ENCODE measurements at regions not wholly inside any gene's neighbourhood (a gene's known extent, or its start where the extent isn't known, plus 50 kb on each side); places are given as distances from the start of the nearest gene placed in this dataset.

DNA sequence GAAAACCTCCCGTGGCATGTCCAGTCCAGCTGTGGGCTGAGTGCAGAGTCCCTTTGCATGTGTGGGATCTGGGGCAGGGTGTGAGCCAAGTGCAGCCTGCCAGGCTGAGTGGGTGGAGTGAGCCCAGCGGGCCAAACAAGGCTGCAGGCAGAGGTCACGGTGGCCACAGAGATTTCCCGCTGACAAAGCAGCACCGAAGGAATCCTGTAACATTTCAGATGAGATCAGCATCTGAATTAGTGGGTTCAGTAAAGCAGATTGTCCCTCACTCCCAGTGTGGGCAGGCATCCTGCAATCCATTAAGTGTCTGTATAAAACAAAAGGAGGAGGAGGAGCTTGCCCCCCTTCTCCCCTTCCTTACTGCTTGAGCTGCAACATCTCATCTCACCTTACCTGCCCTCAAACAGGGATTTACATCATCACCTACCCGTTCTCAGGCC lies 324.4 kb downstream of the FAT4 start:
- no peaks in the 10 kb centered on the region for H3K36me3 ChIP-seq (ENCODE audit: control insufficient read depth in 4 of 4, insufficient read depth in 4 of 4, low read length in 4 of 4)
- H3K27ac ChIP-seq (ENCODE audit: low read depth in 1 of 2, low read length in 1 of 2) = no peak overlapping the region
- no peak for ATAC-seq (ENCODE audit: insufficient read depth, low FRiP score)
- H3K27me3 ChIP-seq (ENCODE audit: control insufficient read depth in 3 of 3, insufficient read depth in 3 of 3, low read length in 2 of 3) = no peaks in the 10 kb centered on the region
- peak in 1 of 3 donors; percentile 29 for DNase-seq
- H3K9ac ChIP-seq (ENCODE audit: insufficient read depth in 1 of 2, low read length in 2 of 2) = no peak overlapping the region
- TF ChIP-seq, protein P1, sequence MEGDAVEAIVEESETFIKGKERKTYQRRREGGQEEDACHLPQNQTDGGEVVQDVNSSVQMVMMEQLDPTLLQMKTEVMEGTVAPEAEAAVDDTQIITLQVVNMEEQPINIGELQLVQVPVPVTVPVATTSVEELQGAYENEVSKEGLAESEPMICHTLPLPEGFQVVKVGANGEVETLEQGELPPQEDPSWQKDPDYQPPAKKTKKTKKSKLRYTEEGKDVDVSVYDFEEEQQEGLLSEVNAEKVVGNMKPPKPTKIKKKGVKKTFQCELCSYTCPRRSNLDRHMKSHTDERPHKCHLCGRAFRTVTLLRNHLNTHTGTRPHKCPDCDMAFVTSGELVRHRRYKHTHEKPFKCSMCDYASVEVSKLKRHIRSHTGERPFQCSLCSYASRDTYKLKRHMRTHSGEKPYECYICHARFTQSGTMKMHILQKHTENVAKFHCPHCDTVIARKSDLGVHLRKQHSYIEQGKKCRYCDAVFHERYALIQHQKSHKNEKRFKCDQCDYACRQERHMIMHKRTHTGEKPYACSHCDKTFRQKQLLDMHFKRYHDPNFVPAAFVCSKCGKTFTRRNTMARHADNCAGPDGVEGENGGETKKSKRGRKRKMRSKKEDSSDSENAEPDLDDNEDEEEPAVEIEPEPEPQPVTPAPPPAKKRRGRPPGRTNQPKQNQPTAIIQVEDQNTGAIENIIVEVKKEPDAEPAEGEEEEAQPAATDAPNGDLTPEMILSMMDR (IDR thresholded peaks at IDR 0.05; ENCODE audit: control extremely low read depth, extremely low read depth) = no peak
- peaks cover 0 to 14% (median 0%) of the 10 kb centered on the region in 5 donors for H3K4me1 ChIP-seq (ENCODE audit: control insufficient read depth in 5 of 5, insufficient read depth in 5 of 5, low read length in 5 of 5)
- 61 to 68% methylated on average over 6 of the region's 6 CpGs for WGBS, 2 donors
- H3K4me3 ChIP-seq = no peak overlapping the region
- peaks cover 0 to 2% (median 0%) of the 10 kb centered on the region in 4 donors for H3K9me3 ChIP-seq (ENCODE audit: control insufficient read depth in 4 of 4, insufficient read depth in 3 of 4, low read length in 3 of 4)

DNA sequence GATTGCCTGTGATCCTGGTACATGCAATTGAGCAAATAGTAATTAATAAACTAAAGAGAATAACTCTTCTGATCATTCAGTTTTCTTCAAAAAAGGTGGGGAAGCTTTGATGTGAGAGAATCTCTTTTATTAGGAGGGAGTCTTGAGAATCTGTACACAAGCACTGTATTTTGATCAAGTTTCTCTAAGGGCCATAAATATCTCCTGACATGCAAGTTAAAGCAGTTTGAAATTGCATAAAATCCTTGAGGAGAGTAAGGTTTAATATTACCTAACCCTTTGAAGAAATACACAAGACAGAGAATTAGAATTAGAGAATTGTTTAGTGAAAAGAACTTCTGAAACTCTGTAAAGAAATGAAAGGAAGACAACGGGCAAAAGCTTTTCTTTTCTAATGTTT lies 326.9 kb downstream of the FAT4 start:
- TF ChIP-seq, protein P1 (IDR thresholded peaks at IDR 0.05; ENCODE audit: control extremely low read depth, extremely low read depth) = no peak
- 47 to 50% methylated on average over 1 of the region's 1 CpG for WGBS, 2 donors
- ATAC-seq (ENCODE audit: insufficient read depth, low FRiP score) = no peak
- peaks cover 0 to 14% (median 0%) of the 10 kb centered on the region in 5 donors for H3K4me1 ChIP-seq (ENCODE audit: control insufficient read depth in 5 of 5, insufficient read depth in 5 of 5, low read length in 5 of 5)
- H3K27ac ChIP-seq (ENCODE audit: low read depth in 1 of 2, low read length in 1 of 2) = no peak overlapping the region
- H3K27me3 ChIP-seq (ENCODE audit: control insufficient read depth in 3 of 3, insufficient read depth in 3 of 3, low read length in 2 of 3) = no peaks in the 10 kb centered on the region
- DNase-seq = no peak
- no peaks in the 10 kb centered on the region for H3K36me3 ChIP-seq (ENCODE audit: control insufficient read depth in 4 of 4, insufficient read depth in 4 of 4, low read length in 4 of 4)
- H3K9ac ChIP-seq (ENCODE audit: insufficient read depth in 1 of 2, low read length in 2 of 2) = no peak overlapping the region
- no peak overlapping the region for H3K4me3 ChIP-seq
- peaks cover 0 to 2% (median 0%) of the 10 kb centered on the region in 4 donors for H3K9me3 ChIP-seq (ENCODE audit: control insufficient read depth in 4 of 4, insufficient read depth in 3 of 4, low read length in 3 of 4)

DNA sequence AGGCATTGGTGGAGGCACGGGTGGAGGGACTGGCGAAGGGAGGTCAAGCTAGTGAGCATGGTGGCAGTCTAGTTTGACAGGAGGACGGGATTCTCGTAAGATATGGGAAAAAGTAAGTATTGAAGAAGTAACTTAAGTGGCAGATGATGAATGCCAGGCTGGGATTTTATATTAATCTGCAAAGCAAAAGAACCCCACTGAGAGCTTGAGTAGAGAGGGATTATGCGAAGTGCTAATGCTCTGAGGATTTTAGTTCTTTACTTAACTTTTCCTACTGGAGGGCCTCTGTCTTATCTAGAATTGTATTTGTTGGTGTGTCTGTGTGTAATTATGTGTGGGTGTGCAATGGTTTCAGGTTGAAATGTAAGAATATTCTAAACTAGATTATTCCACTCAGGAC lies 327.9 kb downstream of the FAT4 start:
- Histone ChIP-seq H3K27me3 (ENCODE audit: control insufficient read depth in 3 of 3, insufficient read depth in 3 of 3, low read length in 2 of 3) (no peaks in the 10 kb centered on the region), H3K36me3 (ENCODE audit: control insufficient read depth in 4 of 4, insufficient read depth in 4 of 4, low read length in 4 of 4) (no peaks in the 10 kb centered on the region), H3K9ac (ENCODE audit: insufficient read depth in 1 of 2, low read length in 2 of 2) (no peak overlapping the region), H3K4me3 (no peak overlapping the region), H3K4me1 (ENCODE audit: control insufficient read depth in 5 of 5, insufficient read depth in 5 of 5, low read length in 5 of 5) (peaks cover 0 to 14% (median 0%) of the 10 kb centered on the region in 5 donors), H3K27ac (ENCODE audit: low read depth in 1 of 2, low read length in 1 of 2) (no peak overlapping the region), H3K9me3 (ENCODE audit: control insufficient read depth in 4 of 4, insufficient read depth in 3 of 4, low read length in 3 of 4) (peaks cover 0 to 2% (median 0%) of the 10 kb centered on the region in 4 donors)
- no peak for ATAC-seq (ENCODE audit: insufficient read depth, low FRiP score)
- TF ChIP-seq, protein P1 (IDR thresholded peaks at IDR 0.05; ENCODE audit: control extremely low read depth, extremely low read depth) = no peak
- DNase-seq = no peak
- WGBS, 2 donors = 93 to 95% methylated on average over 5 of the region's 5 CpGs

DNA sequence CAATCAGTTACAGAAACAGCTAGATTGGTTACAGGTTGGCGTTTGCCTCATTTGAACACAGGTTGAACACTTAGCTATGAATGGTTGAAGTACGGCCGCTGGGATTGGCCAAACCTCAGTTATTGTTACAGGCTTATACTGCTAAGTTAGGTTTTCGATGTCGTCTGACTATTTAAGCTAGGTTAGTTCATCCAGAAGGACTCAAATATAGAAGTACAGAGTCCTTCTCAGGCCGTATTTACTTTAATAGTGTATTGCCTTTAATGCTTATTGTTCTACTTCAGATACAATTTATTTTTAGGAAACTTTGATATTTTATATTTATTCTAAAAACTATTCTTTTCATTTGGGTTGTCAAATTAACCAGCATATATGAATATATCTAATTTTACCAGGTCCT lies 334.7 kb downstream of the FAT4 start:
- WGBS, 2 donors = 93 to 96% methylated on average over 6 of the region's 6 CpGs
- ATAC-seq (ENCODE audit: insufficient read depth, low FRiP score) = no peak
- H3K4me3 ChIP-seq = no peak overlapping the region

More for the DNA sequence above, 334.7 kb downstream of the FAT4 start:
- no peaks in the 10 kb centered on the region for H3K27me3 ChIP-seq (ENCODE audit: control insufficient read depth in 3 of 3, insufficient read depth in 3 of 3, low read length in 2 of 3)
- TF ChIP-seq, protein P1 (IDR thresholded peaks at IDR 0.05; ENCODE audit: control extremely low read depth, extremely low read depth) = no peak
- H3K9me3 ChIP-seq (ENCODE audit: control insufficient read depth in 4 of 4, insufficient read depth in 3 of 4, low read length in 3 of 4) = no peaks in the 10 kb centered on the region
- no peak overlapping the region for H3K9ac ChIP-seq (ENCODE audit: insufficient read depth in 1 of 2, low read length in 2 of 2)
- no peaks in the 10 kb centered on the region for H3K36me3 ChIP-seq (ENCODE audit: control insufficient read depth in 4 of 4, insufficient read depth in 4 of 4, low read length in 4 of 4)
- H3K27ac ChIP-seq (ENCODE audit: low read depth in 1 of 2, low read length in 1 of 2) = no peak overlapping the region
- H3K4me1 ChIP-seq (ENCODE audit: control insufficient read depth in 5 of 5, insufficient read depth in 5 of 5, low read length in 5 of 5) = no peaks in the 10 kb centered on the region
- no peak for DNase-seq

Measured in lung (tissue), 11 donors.